SK-N-SH (cell line): ENCODE measurements at regions not wholly inside any gene's neighbourhood (a gene's known extent, or its start where the extent isn't known, plus 50 kb on each side); places are given as distances from the start of the nearest gene placed in this dataset.

Source experiments
- CTCF ChIA-PET: fragments of 300-600, 350-600 bp; formaldehyde crosslinking; extraction: SDS; loops from one replicate; lab custom pipeline; 2021; lab: Yijun Ruan, JAX
- POLR2A ChIA-PET: fragments of 350-600 bp; sonication (Branson Sonifier 250); formaldehyde crosslinking; extraction: SDS; loops from one replicate; lab custom pipeline; 2020; ENCODE audit warnings: antibody characterized with exemption, inconsistent platforms; lab: Yijun Ruan, JAX
- DNase-seq: peaks from one replicate; pipeline ENCODE4 v3.0.0; 2012
- H2AFZ ChIP-seq: fragments of 200-600 bp; sonication (generic); 2 replicates; pipeline ENCODE4 v1.8.1; 2016; ENCODE audit warnings: antibody characterized with exemption, mild to moderate bottlenecking, low read depth
- H3F3A ChIP-seq: fragments of 200-600 bp; sonication (generic); replicated peaks from 2 replicates; pipeline ENCODE3; 2016; ENCODE audit warnings: antibody characterized with exemption, mild to moderate bottlenecking; ENCODE audit not compliant: insufficient read depth
- H3K27ac ChIP-seq, 2 experiments: fragments of 200-500 bp in 1 of 2; fragments of 200-600 bp in 1 of 2; sonication (Bioruptor generic) in 1 of 2; sonication (generic), shearing (Covaris generic) in 1 of 2; 2 replicates each; pipeline versions ENCODE4 v1.5.1 to v1.6.1; 2014 to 2016; ENCODE audit warnings: low read depth in 2 of 2, inconsistent platforms in 1 of 2, low read length in 1 of 2, mild to moderate bottlenecking in 1 of 2, mixed read lengths in 1 of 2
- H3K27me3 ChIP-seq: fragments of 200-600 bp; sonication (generic), shearing (Covaris generic); 2 replicates; pipeline ENCODE4 v1.6.1; 2016; ENCODE audit warnings: mixed run types; ENCODE audit not compliant: insufficient read depth
- H3K36me3 ChIP-seq, 2 experiments: fragments of 200-500 bp in 1 of 2; fragments of 200-600 bp in 1 of 2; sonication (Bioruptor generic) in 1 of 2; sonication (generic) in 1 of 2; replicated peaks in 1 of 2; 2 replicates each; pipeline versions ENCODE3 to v1.5.1; 2014 to 2016; ENCODE audit warnings: low read length in 1 of 2, mild to moderate bottlenecking in 1 of 2; ENCODE audit not compliant: insufficient read depth in 2 of 2, control insufficient read depth in 1 of 2
- H3K4me1 ChIP-seq, 2 experiments: fragments of 200-500 bp in 1 of 2; fragments of 200-600 bp in 1 of 2; sonication (Bioruptor generic) in 1 of 2; sonication (generic), shearing (Covaris generic) in 1 of 2; 2 replicates each; pipeline versions ENCODE4 v1.5.1 to v1.6.1; 2014 to 2016; ENCODE audit warnings: low read depth in 1 of 2, low read length in 1 of 2, mixed run types in 1 of 2; ENCODE audit not compliant: insufficient read depth in 2 of 2, control insufficient read depth in 1 of 2
- H3K4me2 ChIP-seq: fragments of 200-600 bp; sonication (generic), shearing (Covaris generic); 2 replicates; pipeline ENCODE4 v1.6.1; 2017; ENCODE audit warnings: mixed run types
- H3K4me3 ChIP-seq, 2 experiments: fragments of 200-500 bp in 1 of 2; fragments of 200-600 bp in 1 of 2; sonication (Bioruptor generic) in 1 of 2; sonication (generic), shearing (Covaris generic) in 1 of 2; 2 replicates each; pipeline versions ENCODE4 v1.5.1 to v1.8.1; 2014 to 2016; ENCODE audit warnings: low read depth in 2 of 2, inconsistent platforms in 1 of 2, low read length in 1 of 2, mild to moderate bottlenecking in 1 of 2, mixed read lengths in 1 of 2, moderate library complexity in 1 of 2
- H3K79me2 ChIP-seq: fragments of 200-600 bp; sonication (generic); 2 replicates; pipeline ENCODE4 v1.8.1; 2017; ENCODE audit warnings: mild to moderate bottlenecking; ENCODE audit not compliant: insufficient read depth
- H3K9ac ChIP-seq: fragments of 200-600 bp; sonication (generic); 2 replicates; pipeline ENCODE4 v1.6.1; 2017; ENCODE audit warnings: mixed run types
- H3K9me2 ChIP-seq: fragments of 200-600 bp; sonication (generic); 2 replicates; pipeline ENCODE4 v1.6.1; 2017; ENCODE audit warnings: mixed run types
- H3K9me3 ChIP-seq: fragments of 200-600 bp; sonication (generic); 2 replicates; pipeline ENCODE4 v1.6.1; 2017; ENCODE audit warnings: mixed run types, mild to moderate bottlenecking, moderate library complexity
- H4K20me1 ChIP-seq: fragments of 200-600 bp; sonication (generic); 2 replicates; pipeline ENCODE4 v1.6.1; 2017; ENCODE audit warnings: mild to moderate bottlenecking, mixed run types; ENCODE audit not compliant: insufficient read depth
- ELF1 ChIP-seq: IDR thresholded peaks from 2 replicates; pipeline ENCODE4 v1.4.0; 2012
- EZH2phosphoT487 ChIP-seq: fragments of 200-600 bp; sonication (generic); IDR thresholded peaks from 2 replicates; pipeline ENCODE4 v1.6.1; 2017; ENCODE audit warnings: low read depth, mixed run types, mild to moderate bottlenecking, antibody characterized with exemption, moderate library complexity, borderline replicate concordance
- GABPA ChIP-seq: IDR thresholded peaks from 2 replicates; pipeline ENCODE4 v1.4.0; 2012; ENCODE audit warnings: low read depth, mild to moderate bottlenecking
- GATA2 ChIP-seq: sonication (generic); formaldehyde crosslinking; IDR thresholded peaks from 2 replicates; pipeline ENCODE4 v1.5.0; 2020; ENCODE audit warnings: mild to moderate bottlenecking, missing genetic modification reagents
- NFIC ChIP-seq: IDR thresholded peaks from 2 replicates; pipeline ENCODE4 v1.4.0; 2012; ENCODE audit warnings: borderline replicate concordance
- NRF1 ChIP-seq: IDR thresholded peaks from 2 replicates; pipeline ENCODE4 v1.6.1; 2012; ENCODE audit warnings: low read depth, mild to moderate bottlenecking, low read length
- RAD21 ChIP-seq: IDR thresholded peaks from 2 replicates; pipeline ENCODE4 v1.6.1; 2012; ENCODE audit warnings: mild to moderate bottlenecking, low read length
- RFX5 ChIP-seq: IDR thresholded peaks from 2 replicates; pipeline ENCODE4 v1.6.1; 2012; ENCODE audit warnings: mild to moderate bottlenecking, improper control_type of control experiment, low read length
- RXRA ChIP-seq: IDR thresholded peaks from 2 replicates; pipeline ENCODE4 v1.4.0; 2012; ENCODE audit warnings: low read depth, mild to moderate bottlenecking, borderline replicate concordance
- SMC3 ChIP-seq: IDR thresholded peaks from 2 replicates; pipeline ENCODE4 v1.6.1; 2012; ENCODE audit warnings: low read depth, low read length, improper control_type of control experiment
- TAF1 ChIP-seq: IDR thresholded peaks from 2 replicates; pipeline ENCODE4 v1.6.1; 2012; ENCODE audit warnings: low read depth, mild to moderate bottlenecking, low read length, moderate library complexity, borderline replicate concordance
- TCF12 ChIP-seq: IDR thresholded peaks from 2 replicates; pipeline ENCODE4 v1.4.0; 2012
- TEAD4 ChIP-seq: IDR thresholded peaks from 2 replicates; pipeline ENCODE4 v1.4.0; 2012; ENCODE audit warnings: mild to moderate bottlenecking, borderline replicate concordance; ENCODE audit not compliant: insufficient read depth
- YY1 ChIP-seq: IDR thresholded peaks from 2 replicates; pipeline ENCODE4 v1.4.0; 2012; ENCODE audit warnings: low read depth, mild to moderate bottlenecking
- WGBS: methylation state at CpG from one replicate; pipeline ENCODE4 v1.1.6; 2017; ENCODE audit warnings: low lambda C conversion rate; 5-methylcytosine and 5-hydroxymethylcytosine counted together
- TF ChIP-seq, protein P1 (sequence below): IDR thresholded peaks from 2 replicates; pipeline ENCODE4 v1.4.0; 2012; ENCODE audit warnings: low read depth
- TF ChIP-seq, protein P2 (sequence below): fragments of 150-350 bp; IDR thresholded peaks from 2 replicates; pipeline ENCODE4 v1.6.1; 2017; ENCODE audit warnings: antibody characterized with exemption, low read length, low read depth, borderline replicate concordance
- TF ChIP-seq, protein P3 (sequence below): IDR thresholded peaks from 2 replicates; pipeline ENCODE4; 2012
- TF ChIP-seq, protein P4 (sequence below): IDR thresholded peaks from 2 replicates; pipeline ENCODE4 v1.4.0; 2012; ENCODE audit warnings: low read depth, borderline replicate concordance

DNA sequence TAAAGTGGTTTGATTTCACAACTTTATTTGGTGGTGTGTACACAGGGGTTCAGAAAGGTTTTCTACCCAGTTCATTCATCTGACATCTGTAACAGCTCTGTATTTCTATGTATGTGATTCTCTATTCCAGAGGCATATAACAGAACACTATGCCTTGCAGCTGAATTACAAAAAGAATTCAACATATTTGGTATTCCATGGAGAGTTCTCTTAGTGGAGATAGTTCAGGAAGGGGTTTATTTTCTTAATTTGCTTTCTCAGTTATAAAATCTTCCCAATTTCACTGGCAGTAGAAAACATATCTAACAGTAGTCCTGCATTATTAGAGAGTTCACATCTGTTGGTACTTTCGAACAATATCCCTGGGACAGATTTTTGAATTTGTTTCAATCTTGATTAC, 207.9 kb upstream of the LYPLAL1 start:
- Histone ChIP-seq H4K20me1 (no peaks in the 10 kb centered on the region), H3K36me3 (no peaks in the 10 kb centered on the region), H3K9me3 (no peaks in the 10 kb centered on the region), H3K9me2 (no peaks in the 10 kb centered on the region), H3K79me2 (no peaks in the 10 kb centered on the region), H3F3A (no peaks in the 10 kb centered on the region), H3K4me1 (no peaks in the 10 kb centered on the region; a peak in 1 of 4 replicates), H3K4me3 (no peak overlapping the region), H2AFZ (no peak overlapping the region), H3K4me2 (no peak overlapping the region), H3K9ac (no peak overlapping the region), H3K27me3 (no peaks in the 10 kb centered on the region), H3K27ac (no peak overlapping the region)
- no peak for DNase-seq
- CTCF ChIA-PET = interaction anchor here (0.9 to 1.3 kb wide), 2 partner anchors 9 to 10 kb away, joined by 3 read pairs; no protein-coding TSS in a partner anchor
- POLR2A ChIA-PET = no interaction called here
- TF ChIP-seq NRF1 (no peak), TEAD4 (no peak), GABPA (no peak), RXRA (no peak), RFX5 (no peak), RAD21 (no peak), TCF12 (no peak), ELF1 (no peak), GATA2 (CRISPR knock-in tag) (no peak), YY1 (no peak), EZH2phosphoT487 (no peak), SMC3 (no peak), TAF1 (no peak), NFIC (no peak)
- TF ChIP-seq, protein P1, sequence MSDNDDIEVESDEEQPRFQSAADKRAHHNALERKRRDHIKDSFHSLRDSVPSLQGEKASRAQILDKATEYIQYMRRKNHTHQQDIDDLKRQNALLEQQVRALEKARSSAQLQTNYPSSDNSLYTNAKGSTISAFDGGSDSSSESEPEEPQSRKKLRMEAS = no peak
- TF ChIP-seq, protein P2, sequence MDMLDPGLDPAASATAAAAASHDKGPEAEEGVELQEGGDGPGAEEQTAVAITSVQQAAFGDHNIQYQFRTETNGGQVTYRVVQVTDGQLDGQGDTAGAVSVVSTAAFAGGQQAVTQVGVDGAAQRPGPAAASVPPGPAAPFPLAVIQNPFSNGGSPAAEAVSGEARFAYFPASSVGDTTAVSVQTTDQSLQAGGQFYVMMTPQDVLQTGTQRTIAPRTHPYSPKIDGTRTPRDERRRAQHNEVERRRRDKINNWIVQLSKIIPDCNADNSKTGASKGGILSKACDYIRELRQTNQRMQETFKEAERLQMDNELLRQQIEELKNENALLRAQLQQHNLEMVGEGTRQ = no peak
- TF ChIP-seq, protein P3, sequence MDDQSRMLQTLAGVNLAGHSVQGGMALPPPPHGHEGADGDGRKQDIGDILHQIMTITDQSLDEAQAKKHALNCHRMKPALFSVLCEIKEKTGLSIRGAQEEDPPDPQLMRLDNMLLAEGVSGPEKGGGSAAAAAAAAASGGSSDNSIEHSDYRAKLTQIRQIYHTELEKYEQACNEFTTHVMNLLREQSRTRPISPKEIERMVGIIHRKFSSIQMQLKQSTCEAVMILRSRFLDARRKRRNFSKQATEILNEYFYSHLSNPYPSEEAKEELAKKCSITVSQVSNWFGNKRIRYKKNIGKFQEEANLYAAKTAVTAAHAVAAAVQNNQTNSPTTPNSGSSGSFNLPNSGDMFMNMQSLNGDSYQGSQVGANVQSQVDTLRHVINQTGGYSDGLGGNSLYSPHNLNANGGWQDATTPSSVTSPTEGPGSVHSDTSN = no peak
- TF ChIP-seq, protein P4, sequence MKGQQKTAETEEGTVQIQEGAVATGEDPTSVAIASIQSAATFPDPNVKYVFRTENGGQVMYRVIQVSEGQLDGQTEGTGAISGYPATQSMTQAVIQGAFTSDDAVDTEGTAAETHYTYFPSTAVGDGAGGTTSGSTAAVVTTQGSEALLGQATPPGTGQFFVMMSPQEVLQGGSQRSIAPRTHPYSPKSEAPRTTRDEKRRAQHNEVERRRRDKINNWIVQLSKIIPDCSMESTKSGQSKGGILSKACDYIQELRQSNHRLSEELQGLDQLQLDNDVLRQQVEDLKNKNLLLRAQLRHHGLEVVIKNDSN = no peak
- 89% methylated on average over 1 of the region's 1 CpG for WGBS
